ENCODE measurements at regions not wholly inside any gene's neighbourhood (a gene's known extent, or its start where the extent isn't known, plus 50 kb on each side); places are given as distances from the start of the nearest gene placed in this dataset.
"Not testable (repeated sequence)": the region's sequence is repeated elsewhere in the genome, so short reads cannot be mapped to it uniquely, and the experiment has no call there.

GRCh38 chr18:51506811-51507210, 309.3 kb upstream of the MEX3C start:
- Histone ChIP-seq H3K36me3 (ENCODE audit: insufficient read depth, low read length) (no peaks in the 10 kb centered on the region), H2AFZ (ENCODE audit: low read length) (no peak overlapping the region), H3K4me1 (ENCODE audit: insufficient read depth, low read length, poor library complexity, severe bottlenecking) (no peaks in the 10 kb centered on the region), H3K27ac (ENCODE audit: low read depth, low read length, poor library complexity, severe bottlenecking) (no peak overlapping the region), H3K4me3 (ENCODE audit: low read depth, low read length, poor library complexity, severe bottlenecking) (no peak overlapping the region), H3K9me2 (ENCODE audit: insufficient read depth, low read length) (no peaks in the 10 kb centered on the region), H4K20me1 (ENCODE audit: insufficient read depth, low read length) (no peaks in the 10 kb centered on the region), H3K4me2 (ENCODE audit: low read length) (no peak overlapping the region), H3K9me3 (ENCODE audit: low read length) (no peaks in the 10 kb centered on the region), H3K79me2 (ENCODE audit: insufficient read depth, low read depth, low read length) (no peaks in the 10 kb centered on the region)
- POLR2A ChIA-PET = no interaction called here
- intact Hi-C loops (cut with micrococcal nuclease; ENCODE audit: unreplicated experiment) = no loop called here
- CTCF ChIA-PET (ENCODE audit: unreplicated experiment) = no interaction called here
- TF ChIP-seq EZH2phosphoT487 (IDR thresholded peaks at IDR 0.05; ENCODE audit: borderline replicate concordance, low read depth, low read length) (no peak), CTCF (conservative IDR thresholded peaks at IDR 0.05; ENCODE audit: low read length) (no peak)
- DNase-seq (ENCODE audit: low spot score) = no peak
- no TSS peak for BruUV-seq (replicated peaks)

- POLR2A ChIA-PET; H2AFZ ChIP-seq (ENCODE audit: low read length); H3K4me1 ChIP-seq (ENCODE audit: insufficient read depth, low read length, poor library complexity, severe bottlenecking); H3K79me2 ChIP-seq (ENCODE audit: insufficient read depth, low read depth, low read length); DNase-seq (ENCODE audit: low spot score); H3K4me3 ChIP-seq (ENCODE audit: low read depth, low read length, poor library complexity, severe bottlenecking); H4K20me1 ChIP-seq (ENCODE audit: insufficient read depth, low read length); H3K36me3 ChIP-seq (ENCODE audit: insufficient read depth, low read length); intact Hi-C loops (cut with micrococcal nuclease; ENCODE audit: unreplicated experiment); H3K4me2 ChIP-seq (ENCODE audit: low read length); H3K9me3 ChIP-seq (ENCODE audit: low read length); H3K9me2 ChIP-seq (ENCODE audit: insufficient read depth, low read length); BruUV-seq (replicated peaks); H3K27ac ChIP-seq (ENCODE audit: low read depth, low read length, poor library complexity, severe bottlenecking); CTCF ChIA-PET (ENCODE audit: unreplicated experiment): not testable (repeated sequence)
These were observed 310.9 kb upstream of the MEX3C start for GRCh38 chr18:51508410-51508809.

GRCh38 chr18:51510020-51510419, 312.5 kb upstream of the MEX3C start:
- Histone ChIP-seq H3K4me3 (ENCODE audit: low read depth, low read length, poor library complexity, severe bottlenecking) (no peak overlapping the region), H3K79me2 (ENCODE audit: insufficient read depth, low read depth, low read length) (no peaks in the 10 kb centered on the region), H4K20me1 (ENCODE audit: insufficient read depth, low read length) (no peaks in the 10 kb centered on the region), H3K36me3 (ENCODE audit: insufficient read depth, low read length) (no peaks in the 10 kb centered on the region), H3K9me3 (ENCODE audit: low read length) (no peaks in the 10 kb centered on the region), H2AFZ (ENCODE audit: low read length) (no peak overlapping the region), H3K4me2 (ENCODE audit: low read length) (no peak overlapping the region), H3K4me1 (ENCODE audit: insufficient read depth, low read length, poor library complexity, severe bottlenecking) (no peaks in the 10 kb centered on the region), H3K27ac (ENCODE audit: low read depth, low read length, poor library complexity, severe bottlenecking) (no peak overlapping the region), H3K9me2 (ENCODE audit: insufficient read depth, low read length) (no peaks in the 10 kb centered on the region)
- ChIA-PET CTCF (ENCODE audit: unreplicated experiment) (no interaction called here), POLR2A (no interaction called here)
- intact Hi-C loops (cut with micrococcal nuclease; ENCODE audit: unreplicated experiment) = no loop called here
- no peak for DNase-seq (ENCODE audit: low spot score)
- BruUV-seq (replicated peaks) = no TSS peak
- TF ChIP-seq CTCF (conservative IDR thresholded peaks at IDR 0.05; ENCODE audit: low read length) = no peak
- TF ChIP-seq EZH2phosphoT487 (IDR thresholded peaks at IDR 0.05; ENCODE audit: borderline replicate concordance, low read depth, low read length) = no peak

Data from OCI-LY7 (cell line).